NCI-H187 treated with DMSO at 0.1 percent for 48 hours (cell line): ENCODE measurements at regions not wholly inside any gene's neighbourhood (a gene's known extent, or its start where the extent isn't known, plus 50 kb on each side); places are given as distances from the start of the nearest gene placed in this dataset.
A peak's percentile ranks its signal among the peaks of the same experiment; 100 is the strongest.

Experiments used
- DNase-seq: peaks from one replicate; lab custom pipeline; 2025; lab: John Stamatoyannopoulos, UW

- DNase-seq: no peak
Measured at GRCh38 chr15:92565351-92566125, 90.0 kb downstream of the FAM174B start.

- DNase-seq: no peak
Measured at GRCh38 chr15:92561754-92562153, 93.8 kb downstream of the FAM174B start.

GRCh38 chr15:92553317-92553716 is 102.3 kb downstream of the FAM174B start:
- DNase-seq: no peak

- DNase-seq: no peak
Measured at GRCh38 chr15:92545996-92546395, 109.6 kb downstream of the FAM174B start.

GRCh38 chr15:92541291-92542200 is 114.0 kb downstream of the FAM174B start:
- DNase-seq: no peak

- DNase-seq: no peak
Measured at GRCh38 chr15:92538115-92538514, 117.5 kb downstream of the FAM174B start.

- DNase-seq: no peak
Measured at GRCh38 chr15:92533298-92533697, 122.3 kb downstream of the FAM174B start.

- DNase-seq: no peak
Measured at GRCh38 chr15:92531406-92531805, 124.2 kb downstream of the FAM174B start.

GRCh38 chr15:92528736-92529135 is 126.8 kb downstream of the FAM174B start:
- no peak for DNase-seq

- DNase-seq: no peak
Measured at GRCh38 chr15:92527197-92527596, 128.4 kb downstream of the FAM174B start.

- DNase-seq: no peak
Measured at GRCh38 chr15:92525758-92526245, 129.8 kb downstream of the FAM174B start.

- no peak for DNase-seq
Measured at GRCh38 chr15:92524874-92525565, 130.6 kb downstream of the FAM174B start.

GRCh38 chr15:92524161-92524560 is 130.5 kb downstream of the ST8SIA2 start:
- no peak for DNase-seq

- DNase-seq: no peak
Measured at GRCh38 chr15:92523176-92523575, 129.5 kb downstream of the ST8SIA2 start.

- DNase-seq: peak; percentile 58
Measured at GRCh38 chr15:92521624-92522008, 127.9 kb downstream of the ST8SIA2 start.

- DNase-seq: no peak
Measured at GRCh38 chr15:92520914-92521623, 127.4 kb downstream of the ST8SIA2 start.

- DNase-seq: no peak
Measured at GRCh38 chr15:92519709-92520108, 126.0 kb downstream of the ST8SIA2 start.
